Neutrophil (primary cell): ENCODE measurements at regions not wholly inside any gene's neighbourhood (a gene's known extent, or its start where the extent isn't known, plus 50 kb on each side); places are given as distances from the start of the nearest gene placed in this dataset.
A peak's percentile ranks its signal among the peaks of the same experiment; 100 is the strongest.
"Not testable (repeated sequence)": the region's sequence is repeated elsewhere in the genome, so short reads cannot be mapped to it uniquely, and the experiment has no call there.

Experiments used
- H3K27ac ChIP-seq: fragments of 200-600 bp; sonication (generic); 2 replicates; pipeline ENCODE4 v1.5.1; 2016; ENCODE audit warnings: mild to moderate bottlenecking, moderate library complexity
- H3K27me3 ChIP-seq: fragments of 200-600 bp; sonication (generic); 2 replicates; pipeline ENCODE4 v1.6.0; 2016; ENCODE audit warnings: mild to moderate bottlenecking
- H3K36me3 ChIP-seq: fragments of 200-600 bp; sonication (generic); 2 replicates; pipeline ENCODE4 v1.5.1; 2017
- H3K4me1 ChIP-seq, 2 experiments: fragments of 200-600 bp in 1 of 2; sonication (generic) in 1 of 2; 1 replicate in 1 of 2; 2 replicates in 1 of 2; pipeline versions ENCODE4 v1.5.1 to v1.6.1; 2013 to 2016; ENCODE audit warnings: low read depth in 1 of 2, low read length in 1 of 2, mild to moderate bottlenecking in 1 of 2, moderate library complexity in 1 of 2; ENCODE audit not compliant: control insufficient read depth in 1 of 2, insufficient read depth in 1 of 2
- H3K4me3 ChIP-seq, 2 experiments: fragments of 200-600 bp in 1 of 2; sonication (generic) in 1 of 2; 1 replicate in 1 of 2; 2 replicates in 1 of 2; pipeline ENCODE4 v1.5.1; 2013 to 2016; ENCODE audit warnings: low read depth in 1 of 2, low read length in 1 of 2, mild to moderate bottlenecking in 1 of 2, moderate library complexity in 1 of 2
- H3K9me3 ChIP-seq: fragments of 200-600 bp; sonication (generic); 2 replicates; pipeline ENCODE4 v1.5.1; 2016
- TF ChIP-seq, protein P1 (sequence below): fragments of 200-600 bp; sonication (generic); IDR thresholded peaks from 2 replicates; pipeline ENCODE4 v1.5.1; 2016; ENCODE audit warnings: antibody characterized with exemption

DNA sequence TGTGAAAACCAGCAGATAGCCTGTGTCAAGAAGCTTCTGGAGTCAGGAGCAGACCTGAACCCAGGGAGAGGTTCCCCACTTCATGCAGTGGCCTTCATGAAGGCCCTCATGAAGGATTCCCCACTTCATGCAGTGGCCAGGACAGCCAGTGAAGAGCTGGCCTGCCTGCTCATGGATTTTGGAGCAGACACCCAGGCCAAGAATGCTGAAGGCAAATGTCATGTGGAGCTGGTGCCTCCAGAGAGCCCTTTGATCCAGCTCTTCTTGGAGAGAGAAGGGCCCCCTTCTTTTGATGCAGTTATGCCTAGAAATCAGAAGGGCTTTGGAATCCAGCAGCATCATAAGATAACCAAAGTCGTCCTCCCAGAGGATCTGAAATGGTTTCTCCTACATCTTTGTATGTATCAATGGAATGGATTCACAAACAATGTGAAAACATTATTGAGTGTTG is 103.9 kb upstream of the CHD2 start:
- TF ChIP-seq, protein P1, sequence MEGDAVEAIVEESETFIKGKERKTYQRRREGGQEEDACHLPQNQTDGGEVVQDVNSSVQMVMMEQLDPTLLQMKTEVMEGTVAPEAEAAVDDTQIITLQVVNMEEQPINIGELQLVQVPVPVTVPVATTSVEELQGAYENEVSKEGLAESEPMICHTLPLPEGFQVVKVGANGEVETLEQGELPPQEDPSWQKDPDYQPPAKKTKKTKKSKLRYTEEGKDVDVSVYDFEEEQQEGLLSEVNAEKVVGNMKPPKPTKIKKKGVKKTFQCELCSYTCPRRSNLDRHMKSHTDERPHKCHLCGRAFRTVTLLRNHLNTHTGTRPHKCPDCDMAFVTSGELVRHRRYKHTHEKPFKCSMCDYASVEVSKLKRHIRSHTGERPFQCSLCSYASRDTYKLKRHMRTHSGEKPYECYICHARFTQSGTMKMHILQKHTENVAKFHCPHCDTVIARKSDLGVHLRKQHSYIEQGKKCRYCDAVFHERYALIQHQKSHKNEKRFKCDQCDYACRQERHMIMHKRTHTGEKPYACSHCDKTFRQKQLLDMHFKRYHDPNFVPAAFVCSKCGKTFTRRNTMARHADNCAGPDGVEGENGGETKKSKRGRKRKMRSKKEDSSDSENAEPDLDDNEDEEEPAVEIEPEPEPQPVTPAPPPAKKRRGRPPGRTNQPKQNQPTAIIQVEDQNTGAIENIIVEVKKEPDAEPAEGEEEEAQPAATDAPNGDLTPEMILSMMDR = no peak
- peak overlapping the region; percentile 40 for H3K27ac ChIP-seq
- no peak overlapping the region for H3K4me3 ChIP-seq
- H3K9me3 ChIP-seq = no peaks in the 10 kb centered on the region
- no peaks in the 10 kb centered on the region for H3K36me3 ChIP-seq
- peaks cover 8 to 10% of the 10 kb centered on the region in 2 experiments for H3K4me1 ChIP-seq
- no peaks in the 10 kb centered on the region for H3K27me3 ChIP-seq

DNA sequence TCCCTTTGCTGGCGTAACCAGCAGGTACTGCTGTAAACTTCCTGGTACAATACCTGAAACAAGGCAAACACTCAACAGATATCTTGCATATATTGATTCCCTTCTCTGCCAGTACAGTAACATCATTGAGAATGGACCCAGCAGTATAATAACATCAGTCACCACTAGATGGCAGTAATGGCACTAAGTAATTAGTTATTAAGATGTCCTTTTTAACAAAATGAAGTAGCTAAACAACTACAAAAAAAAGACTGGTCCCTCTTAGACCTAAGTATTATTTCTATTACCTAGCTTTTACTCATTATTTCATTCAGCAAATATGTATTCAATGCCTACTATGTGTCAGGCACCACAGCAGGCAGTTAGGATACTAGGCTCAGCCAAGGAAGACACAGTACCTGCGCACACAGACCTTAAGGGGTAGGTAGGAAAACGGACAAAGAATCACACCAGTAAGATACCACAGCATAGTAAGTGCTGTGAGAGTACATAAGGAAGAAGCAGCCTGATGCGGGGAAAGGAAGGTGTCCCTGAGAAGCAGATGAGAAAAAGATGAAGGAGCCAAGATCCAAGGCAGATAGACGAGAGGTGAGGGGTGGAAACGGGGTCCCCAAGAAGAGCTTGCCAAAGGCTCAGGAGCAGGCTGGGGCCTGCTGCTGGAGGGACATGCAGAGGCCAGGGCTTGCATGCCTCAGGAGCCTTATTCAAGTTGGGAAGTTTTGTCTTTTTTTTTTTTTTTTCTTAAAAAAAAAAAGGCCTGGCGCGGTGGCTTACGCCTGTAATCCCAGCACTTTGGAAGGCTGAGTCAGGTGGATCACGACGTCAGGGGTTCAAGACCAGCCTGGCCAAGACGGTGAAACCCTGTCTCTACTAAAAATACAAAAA is 102.7 kb upstream of the CHD2 start:
- H3K36me3 ChIP-seq = no peaks in the 10 kb centered on the region
- peak overlapping the region; percentile 80 for H3K27ac ChIP-seq
- TF ChIP-seq, protein P1 = peak; percentile 87
- no peak overlapping the region for H3K4me3 ChIP-seq
- peaks cover 21 to 23% of the 10 kb centered on the region in 2 experiments for H3K4me1 ChIP-seq
- no peaks in the 10 kb centered on the region for H3K27me3 ChIP-seq
- no peaks in the 10 kb centered on the region for H3K9me3 ChIP-seq

DNA sequence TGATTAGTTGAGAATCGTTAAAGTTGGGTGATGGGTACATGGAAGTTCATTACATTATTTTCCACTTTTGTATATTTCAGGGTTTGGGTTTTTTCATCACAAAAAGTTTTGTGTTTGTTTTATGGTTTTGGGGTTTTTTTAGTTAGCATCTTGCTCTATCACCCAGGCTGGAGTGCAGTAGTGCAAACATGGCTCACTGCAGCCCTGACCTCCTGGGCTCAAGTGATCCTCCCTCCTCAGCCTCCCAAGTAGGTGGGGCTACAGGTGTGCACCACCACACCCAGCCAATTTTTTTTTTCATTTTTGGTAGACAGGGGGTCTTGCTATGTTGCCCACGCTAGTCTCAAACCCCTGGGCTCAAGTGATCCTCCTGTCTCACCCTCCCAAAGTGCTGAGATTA is 100.1 kb upstream of the CHD2 start:
- Histone ChIP-seq H3K36me3 (no peaks in the 10 kb centered on the region), H3K4me3 (no peak overlapping the region), H3K4me1 (peaks cover 44 to 47% of the 10 kb centered on the region in 2 experiments), H3K9me3 (no peaks in the 10 kb centered on the region), H3K27ac (peak overlapping the region; percentile 58), H3K27me3 (no peaks in the 10 kb centered on the region)
- TF ChIP-seq, protein P1 = no peak

DNA sequence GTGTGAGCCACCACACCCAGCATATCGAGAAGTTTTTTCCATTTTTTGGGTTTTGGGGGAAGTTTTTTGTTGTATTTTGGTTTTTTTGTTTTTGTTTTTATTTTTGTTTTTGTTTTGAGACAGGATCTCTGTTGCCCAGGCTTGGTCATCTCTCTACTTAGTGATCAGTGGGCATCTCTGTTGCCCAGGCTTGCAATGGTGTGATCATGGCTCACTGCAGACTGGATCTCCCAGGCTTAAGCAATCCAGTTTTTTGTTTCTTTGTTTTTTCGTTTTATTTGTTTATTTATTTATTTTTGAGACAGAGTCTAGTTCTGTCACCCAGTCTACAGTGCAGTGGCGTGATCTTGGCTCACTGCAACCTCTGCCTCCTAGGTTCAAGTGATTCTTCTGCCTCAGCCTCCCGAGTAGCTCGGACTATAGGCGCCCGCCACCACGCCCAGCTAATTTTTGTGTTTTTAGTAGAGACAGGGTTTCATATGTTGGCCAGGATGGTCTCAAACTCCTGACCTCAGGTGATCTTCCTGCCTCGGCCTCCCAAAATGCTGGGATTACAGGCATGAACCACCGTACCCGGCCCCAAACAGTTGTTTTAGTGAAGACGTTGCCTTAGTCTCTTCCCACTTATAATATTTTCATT is 99.6 kb upstream of the CHD2 start:
- H3K27me3 ChIP-seq, H3K4me3 ChIP-seq, H3K36me3 ChIP-seq, H3K9me3 ChIP-seq: not testable (repeated sequence)
- H3K4me1 ChIP-seq = peaks cover 49 to 52% of the 10 kb centered on the region in 2 experiments
- peak overlapping the region; percentile 58 for H3K27ac ChIP-seq

DNA sequence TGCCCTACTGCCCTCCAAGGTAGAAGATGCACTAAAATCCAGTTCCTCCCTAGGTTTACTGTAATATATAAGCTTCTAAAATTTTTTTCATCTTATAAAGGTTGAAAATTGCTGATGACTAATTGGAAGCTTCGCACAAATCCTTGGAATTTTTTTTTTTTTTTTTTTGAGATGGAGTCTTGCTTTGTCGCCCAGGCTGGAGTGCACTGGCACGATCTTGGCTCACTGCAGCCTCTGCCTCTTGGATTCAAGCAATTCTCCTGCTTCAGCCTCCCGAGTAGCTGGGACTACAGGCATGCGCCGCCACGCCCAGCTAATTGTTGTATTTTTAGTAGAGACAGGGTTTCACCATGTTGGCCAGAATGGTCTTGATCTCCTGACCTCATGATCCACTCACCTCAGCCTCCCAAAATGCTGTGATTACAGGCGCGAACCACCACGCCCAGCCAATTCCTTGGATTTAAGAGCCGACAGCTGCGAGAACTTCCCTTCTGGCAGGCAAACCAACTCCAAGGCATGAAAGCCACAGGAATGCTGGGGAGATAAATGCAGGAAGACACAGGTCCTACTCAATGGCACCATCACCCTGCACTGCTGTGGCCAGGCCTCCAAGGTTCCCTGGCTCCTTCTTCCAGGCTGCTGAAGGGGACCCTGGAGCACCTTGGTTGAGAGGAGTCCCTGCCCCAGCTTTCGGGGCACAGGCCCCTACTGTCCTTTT is 98.9 kb upstream of the CHD2 start:
- not testable (repeated sequence) for H3K4me3 ChIP-seq, H3K27me3 ChIP-seq, H3K9me3 ChIP-seq, H3K36me3 ChIP-seq
- Histone ChIP-seq H3K4me1 (peaks cover 56 to 59% of the 10 kb centered on the region in 2 experiments), H3K27ac (peak overlapping the region; percentile 99)

DNA sequence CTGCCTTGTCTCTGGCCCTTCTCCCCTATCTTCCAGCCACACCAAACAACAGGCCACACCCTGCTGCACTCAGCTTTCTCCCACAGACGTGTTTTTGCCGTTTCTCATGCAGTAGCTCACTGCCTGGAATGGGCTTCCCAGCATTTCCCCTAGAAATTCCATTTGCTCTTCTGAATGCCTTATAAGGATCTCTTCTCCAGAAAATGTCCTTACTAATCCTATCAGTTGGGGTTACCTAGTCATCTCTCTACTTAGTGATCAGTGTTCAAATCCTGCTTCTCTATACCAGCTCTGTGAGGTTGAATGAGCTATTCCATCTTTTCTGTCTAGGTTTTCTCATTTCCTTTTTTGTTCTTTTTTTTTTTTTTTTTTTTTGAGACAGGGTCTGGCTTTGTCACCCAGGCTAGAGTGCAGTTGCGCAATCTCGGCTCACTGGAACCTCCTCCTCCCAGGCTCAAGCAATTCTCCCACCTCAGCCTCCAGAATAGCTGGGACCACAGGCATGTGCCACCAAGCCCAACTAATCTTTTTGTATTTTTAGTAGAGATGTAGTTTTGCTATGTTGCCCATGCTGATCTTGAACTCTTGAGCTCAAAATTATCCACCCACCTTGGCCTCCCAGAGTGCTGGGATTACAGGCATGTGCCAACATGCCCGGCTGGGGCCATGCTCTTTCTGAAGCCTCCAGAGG is 98.2 kb upstream of the CHD2 start:
- Histone ChIP-seq H3K36me3 (no peaks in the 10 kb centered on the region), H3K9me3 (no peaks in the 10 kb centered on the region), H3K27ac (peak overlapping the region; percentile 99), H3K27me3 (no peaks in the 10 kb centered on the region), H3K4me3 (peak overlapping the region in 1 of 2 experiments; percentile 51), H3K4me1 (peaks cover 63 to 65% of the 10 kb centered on the region in 2 experiments)
- TF ChIP-seq, protein P1 = no peak
